ENCODE measurements at regions not wholly inside any gene's neighbourhood (a gene's known extent, or its start where the extent isn't known, plus 50 kb on each side); places are given as distances from the start of the nearest gene placed in this dataset.
A peak's percentile ranks its signal among the peaks of the same experiment; 100 is the strongest.

- no peak for DNase-seq (ENCODE audit: low spot score)
These were observed 58.5 kb downstream of the MAIP1 start for GRCh38 chr2:200013906-200014305.

- no peak for DNase-seq (ENCODE audit: low spot score)
These were observed 66.2 kb downstream of the MAIP1 start for GRCh38 chr2:200021449-200022114.

GRCh38 chr2:200022511-200022910 lies 67.1 kb downstream of the MAIP1 start:
- no peak for DNase-seq (ENCODE audit: low spot score)

- no peak for DNase-seq (ENCODE audit: low spot score)
These were observed 68.2 kb downstream of the MAIP1 start for GRCh38 chr2:200023570-200023969.

GRCh38 chr2:200025717-200026116 lies 70.3 kb downstream of the MAIP1 start:
- no peak for DNase-seq (ENCODE audit: low spot score)

- DNase-seq (ENCODE audit: low spot score), result no peak
These were observed 71.2 kb downstream of the MAIP1 start for GRCh38 chr2:200026332-200027230.

- DNase-seq (ENCODE audit: low spot score), result no peak
These were observed 73.6 kb downstream of the MAIP1 start for GRCh38 chr2:200028998-200029397.

GRCh38 chr2:200032895-200033294 lies 77.5 kb downstream of the MAIP1 start:
- DNase-seq (ENCODE audit: low spot score), result no peak

- DNase-seq (ENCODE audit: low spot score), result no peak
These were observed 78.5 kb downstream of the MAIP1 start for GRCh38 chr2:200033929-200034328.

- DNase-seq (ENCODE audit: low spot score), result no peak
These were observed 79.4 kb downstream of the MAIP1 start for GRCh38 chr2:200034816-200035215.

GRCh38 chr2:200039724-200040650 lies 84.6 kb downstream of the MAIP1 start:
- DNase-seq (ENCODE audit: low spot score), result no peak

- no peak for DNase-seq (ENCODE audit: low spot score)
These were observed 85.4 kb downstream of the MAIP1 start for GRCh38 chr2:200040831-200041230.

GRCh38 chr2:200041639-200042038 lies 86.3 kb downstream of the MAIP1 start:
- DNase-seq (ENCODE audit: low spot score), result no peak

- DNase-seq (ENCODE audit: low spot score), result no peak
These were observed 86.8 kb downstream of the MAIP1 start for GRCh38 chr2:200042102-200042735.

- DNase-seq (ENCODE audit: low spot score), result no peak
These were observed 87.6 kb downstream of the MAIP1 start for GRCh38 chr2:200042944-200043343.

GRCh38 chr2:200044453-200044852 lies 89.1 kb downstream of the MAIP1 start:
- no peak for DNase-seq (ENCODE audit: low spot score)

GRCh38 chr2:200048421-200048820 lies 93.0 kb downstream of the MAIP1 start:
- no peak for DNase-seq (ENCODE audit: low spot score)

- DNase-seq (ENCODE audit: low spot score), result no peak
These were observed 93.7 kb downstream of the MAIP1 start for GRCh38 chr2:200049086-200049485.

GRCh38 chr2:200050921-200051610 lies 95.7 kb downstream of the MAIP1 start:
- peak; percentile 54 for DNase-seq (ENCODE audit: low spot score)

GRCh38 chr2:200051611-200051945 lies 96.2 kb downstream of the MAIP1 start:
- DNase-seq (ENCODE audit: low spot score), result no peak

- DNase-seq (ENCODE audit: low spot score), result no peak
These were observed 97.2 kb downstream of the MAIP1 start for GRCh38 chr2:200052627-200053026.

Data from D341Med (cell line).